Left renal cortex interstitium (tissue), 4 donors: ENCODE measurements at regions not wholly inside any gene's neighbourhood (a gene's known extent, or its start where the extent isn't known, plus 50 kb on each side); places are given as distances from the start of the nearest gene placed in this dataset.
"Not testable (repeated sequence)": the region's sequence is repeated elsewhere in the genome, so short reads cannot be mapped to it uniquely, and the experiment has no call there.

Experiments used
- DNase-seq, 4 donors: peaks; one replicate each; pipeline ENCODE4 v3.0.0-alpha.2; 2013; ENCODE audit warnings: low read depth in 4 of 4, low spot score in 2 of 4, missing footprints in 1 of 4

GRCh38 chr18:1774261-1774660 is 797.0 kb downstream of the METTL4 start:
- no peak for DNase-seq

- DNase-seq: no peak
Measured at GRCh38 chr18:1777843-1778242, 793.5 kb downstream of the METTL4 start.

- no peak for DNase-seq
Measured at GRCh38 chr18:1778496-1779178, 792.7 kb downstream of the METTL4 start.

- DNase-seq: no peak
Measured at GRCh38 chr18:1779587-1779986, 791.7 kb downstream of the METTL4 start.

GRCh38 chr18:1784113-1784512 is 787.2 kb downstream of the METTL4 start:
- no peak for DNase-seq

- DNase-seq: not testable (repeated sequence)
Measured at GRCh38 chr18:1785980-1786379, 785.3 kb downstream of the METTL4 start.

- no peak for DNase-seq
Measured at GRCh38 chr18:1796636-1797035, 774.7 kb downstream of the METTL4 start.

- no peak for DNase-seq
Measured at GRCh38 chr18:1797235-1797634, 774.1 kb downstream of the METTL4 start.

- DNase-seq: no peak
Measured at GRCh38 chr18:1805521-1805920, 765.8 kb downstream of the METTL4 start.

- DNase-seq: no peak
Measured at GRCh38 chr18:1806884-1807615, 764.3 kb downstream of the METTL4 start.

- no peak for DNase-seq
Measured at GRCh38 chr18:1811282-1811681, 760.0 kb downstream of the METTL4 start.

GRCh38 chr18:1825296-1825695 is 746.0 kb downstream of the METTL4 start:
- DNase-seq: peak in 1 of 4 donors; percentile 6

- no peak for DNase-seq
Measured at GRCh38 chr18:1840878-1841277, 730.4 kb downstream of the METTL4 start.

GRCh38 chr18:1846640-1847039 is 724.7 kb downstream of the METTL4 start:
- no peak for DNase-seq

GRCh38 chr18:1848716-1849115 is 722.6 kb downstream of the METTL4 start:
- DNase-seq: no peak

- DNase-seq: no peak
Measured at GRCh38 chr18:1849386-1849785, 721.9 kb downstream of the METTL4 start.

- DNase-seq: not testable (repeated sequence)
Measured at GRCh38 chr18:1857281-1857680, 714.0 kb downstream of the METTL4 start.

- DNase-seq: no peak
Measured at GRCh38 chr18:1861473-1861872, 709.8 kb downstream of the METTL4 start.

GRCh38 chr18:1865869-1866268 is 705.4 kb downstream of the METTL4 start:
- DNase-seq: no peak

GRCh38 chr18:1872274-1872673 is 699.0 kb downstream of the METTL4 start:
- no peak for DNase-seq

GRCh38 chr18:1875219-1875618 is 696.1 kb downstream of the METTL4 start:
- DNase-seq: no peak

GRCh38 chr18:1884623-1885022 is 686.7 kb downstream of the METTL4 start:
- DNase-seq: no peak
